Suprapubic skin (tissue), 4 donors: ENCODE measurements at regions not wholly inside any gene's neighbourhood (a gene's known extent, or its start where the extent isn't known, plus 50 kb on each side); places are given as distances from the start of the nearest gene placed in this dataset.

Source experiments
- DNase-seq, 2 donors: peaks; one replicate each; pipeline ENCODE4 v3.0.0-alpha.2; 2019; ENCODE audit warnings: low spot score in 2 of 2
- H3K27ac ChIP-seq: fragments of 200-600 bp; sonication (generic); one replicate; pipeline ENCODE4 v1.5.1; 2019
- H3K27me3 ChIP-seq: fragments of 200-600 bp; sonication (generic); one replicate; pipeline ENCODE4 v1.5.1; 2019
- H3K36me3 ChIP-seq: fragments of 200-600 bp; sonication (generic); one replicate; pipeline ENCODE4 v1.5.1; 2019
- H3K4me1 ChIP-seq: fragments of 200-600 bp; sonication (generic); one replicate; pipeline ENCODE4 v1.5.1; 2019
- H3K4me3 ChIP-seq: fragments of 200-600 bp; sonication (generic); one replicate; pipeline ENCODE4 v1.5.1; 2019; ENCODE audit warnings: mild to moderate bottlenecking
- H3K9me3 ChIP-seq: fragments of 200-600 bp; sonication (generic); one replicate; pipeline ENCODE4 v1.5.1; 2019
- CTCF ChIP-seq, 2 donors: fragments of 200-600 bp in 1 of 2; fragments of 450-650 bp in 1 of 2; sonication (generic) in 1 of 2; IDR thresholded peaks; one replicate each; pipeline ENCODE4 v1.5.1; 2016 to 2019; ENCODE audit warnings: antibody characterized with exemption in 2 of 2, mild to moderate bottlenecking in 1 of 2, moderate library complexity in 1 of 2
- EP300 ChIP-seq: sonication (generic); formaldehyde crosslinking; IDR thresholded peaks from one replicate; pipeline ENCODE4 v1.6.1; 2017; ENCODE audit warnings: antibody characterized with exemption
- POLR2A ChIP-seq, 2 donors: fragments of 450-650 bp; IDR thresholded peaks; one replicate each; pipeline ENCODE4 v1.6.1; 2017; ENCODE audit warnings: antibody characterized with exemption in 2 of 2, mild to moderate bottlenecking in 2 of 2, moderate library complexity in 2 of 2
- POLR2AphosphoS5 ChIP-seq, 3 donors: sonication (generic); formaldehyde crosslinking; IDR thresholded peaks; one replicate each; pipeline ENCODE4 v1.6.1; 2017; ENCODE audit warnings: antibody characterized with exemption in 3 of 3
- WGBS: methylation state at CpG from one replicate; pipeline ENCODE4 v1.1.5; 2018; 5-methylcytosine and 5-hydroxymethylcytosine counted together

GRCh38 chr15:70426096-70426821 is 328.5 kb upstream of the TLE3 start:
- Histone ChIP-seq H3K9me3 (no peaks in the 10 kb centered on the region), H3K27ac (no peak overlapping the region), H3K27me3 (peaks cover 17% of the 10 kb centered on the region), H3K4me1 (no peaks in the 10 kb centered on the region), H3K4me3 (no peak overlapping the region), H3K36me3 (no peaks in the 10 kb centered on the region)
- no peak for DNase-seq
- WGBS, result 92% methylated on average over 12 of the region's 17 CpGs
- TF ChIP-seq POLR2AphosphoS5 (IDR thresholded peaks at IDR 0.05) (no peak), CTCF (IDR thresholded peaks at IDR 0.05) (no peak), POLR2A (IDR thresholded peaks at IDR 0.05) (no peak), EP300 (no peak)

- Histone ChIP-seq H3K27ac (no peak overlapping the region), H3K4me3 (no peak overlapping the region), H3K36me3 (no peaks in the 10 kb centered on the region), H3K27me3 (peaks cover 17% of the 10 kb centered on the region), H3K9me3 (no peaks in the 10 kb centered on the region), H3K4me1 (no peaks in the 10 kb centered on the region)
- no peak for TF ChIP-seq EP300
- TF ChIP-seq CTCF (IDR thresholded peaks at IDR 0.05), result no peak
- TF ChIP-seq POLR2A (IDR thresholded peaks at IDR 0.05), result no peak
- TF ChIP-seq POLR2AphosphoS5 (IDR thresholded peaks at IDR 0.05), result no peak
- no peak for DNase-seq
- WGBS, result 55% methylated on average over 4 of the region's 4 CpGs
Observed at GRCh38 chr15:70424937-70425411, 327.3 kb upstream of the TLE3 start.

GRCh38 chr15:70423267-70423666 is 325.6 kb upstream of the TLE3 start:
- no peaks in the 10 kb centered on the region for H3K36me3 ChIP-seq
- no peaks in the 10 kb centered on the region for H3K9me3 ChIP-seq
- no peak overlapping the region for H3K27ac ChIP-seq
- no peak for DNase-seq
- peaks cover 25% of the 10 kb centered on the region for H3K27me3 ChIP-seq
- TF ChIP-seq EP300, result no peak
- no peak for TF ChIP-seq CTCF (IDR thresholded peaks at IDR 0.05)
- no peak for TF ChIP-seq POLR2AphosphoS5 (IDR thresholded peaks at IDR 0.05)
- no peak for TF ChIP-seq POLR2A (IDR thresholded peaks at IDR 0.05)
- 90% methylated on average over 2 of the region's 2 CpGs for WGBS
- H3K4me1 ChIP-seq, result no peaks in the 10 kb centered on the region
- no peak overlapping the region for H3K4me3 ChIP-seq

GRCh38 chr15:70422342-70422741 is 324.6 kb upstream of the TLE3 start:
- no peak overlapping the region for H3K27ac ChIP-seq
- H3K27me3 ChIP-seq, result peaks cover 25% of the 10 kb centered on the region
- H3K9me3 ChIP-seq, result no peaks in the 10 kb centered on the region
- WGBS, result 90% methylated on average over 4 of the region's 4 CpGs
- H3K4me1 ChIP-seq, result no peaks in the 10 kb centered on the region
- no peaks in the 10 kb centered on the region for H3K36me3 ChIP-seq
- no peak overlapping the region for H3K4me3 ChIP-seq
- no peak for TF ChIP-seq POLR2A (IDR thresholded peaks at IDR 0.05)
- TF ChIP-seq POLR2AphosphoS5 (IDR thresholded peaks at IDR 0.05), result no peak
- TF ChIP-seq CTCF (IDR thresholded peaks at IDR 0.05), result no peak
- no peak for TF ChIP-seq EP300
- DNase-seq, result no peak

- no peaks in the 10 kb centered on the region for H3K9me3 ChIP-seq
- H3K27ac ChIP-seq, result no peak overlapping the region
- H3K4me1 ChIP-seq, result no peaks in the 10 kb centered on the region
- 59% methylated on average over 5 of the region's 5 CpGs for WGBS
- no peak overlapping the region for H3K4me3 ChIP-seq
- H3K27me3 ChIP-seq, result peaks cover 25% of the 10 kb centered on the region
- no peak for DNase-seq
- no peaks in the 10 kb centered on the region for H3K36me3 ChIP-seq
- TF ChIP-seq CTCF (IDR thresholded peaks at IDR 0.05) (no peak), EP300 (no peak), POLR2A (IDR thresholded peaks at IDR 0.05) (no peak), POLR2AphosphoS5 (IDR thresholded peaks at IDR 0.05) (no peak)
Observed at GRCh38 chr15:70420948-70421482, 323.3 kb upstream of the TLE3 start.
